WTC11 (cell line): ENCODE measurements at regions not wholly inside any gene's neighbourhood (a gene's known extent, or its start where the extent isn't known, plus 50 kb on each side); places are given as distances from the start of the nearest gene placed in this dataset.
"Not testable (repeated sequence)": the region's sequence is repeated elsewhere in the genome, so short reads cannot be mapped to it uniquely, and the experiment has no call there.

Source experiments
- ATAC-seq: fragments of 200-7000 bp; cut with Tn5 transposase; 2 replicates; pipeline ENCODE4 v1.10.0; 2021; ENCODE audit warnings: mild to moderate bottlenecking, moderate library complexity
- CTCF ChIA-PET: fragments of 300-600 bp; sonication (Branson Sonifier 250); formaldehyde crosslinking; loops from one replicate; lab custom pipeline; 2021; ENCODE audit warnings: antibody characterized with exemption; lab: Charles Lee
- POLR2A ChIA-PET: fragments of 350-600 bp; sonication (Branson Sonifier 250); formaldehyde crosslinking; loops from one replicate; lab custom pipeline; 2021; ENCODE audit warnings: antibody characterized with exemption; lab: Charles Lee
- DNase-seq: peaks from one replicate; pipeline ENCODE4 v3.0.0; 2021; ENCODE audit warnings: low spot score
- H3K27ac Mint-ChIP-seq: 2 replicates; pipeline ENCODE4 v1.8.0; 2021; ENCODE audit warnings: mixed read lengths
- H3K27me3 Mint-ChIP-seq: 2 replicates; pipeline ENCODE4 v1.8.0; 2021; ENCODE audit warnings: low read depth, mild to moderate bottlenecking, moderate library complexity, mixed read lengths
- H3K36me3 Mint-ChIP-seq: 2 replicates; pipeline ENCODE4 v1.8.0; 2021; ENCODE audit warnings: mixed read lengths
- H3K4me1 Mint-ChIP-seq: 2 replicates; pipeline ENCODE4 v1.8.0; 2022; ENCODE audit warnings: mixed read lengths
- H3K4me3 Mint-ChIP-seq: 2 replicates; pipeline ENCODE4 v1.8.0; 2021; ENCODE audit warnings: mild to moderate bottlenecking, moderate library complexity, mixed read lengths
- H3K9me3 Mint-ChIP-seq: 2 replicates; pipeline ENCODE4 v1.8.0; 2021; ENCODE audit warnings: mixed read lengths
- CDX4 ChIP-seq: fragments of 250-450 bp; sonication (Bioruptor Pico); IDR thresholded peaks from 2 replicates; pipeline ENCODE4 v1.9.0; 2021; ENCODE audit warnings: moderate library complexity, mild to moderate bottlenecking, inconsistent platforms, borderline replicate concordance
- E2F1 ChIP-seq: sonication (generic); formaldehyde crosslinking; IDR thresholded peaks from 2 replicates; pipeline ENCODE4 v1.8.0; 2022; ENCODE audit warnings: mild to moderate bottlenecking, missing genetic modification reagents
- ELF4 ChIP-seq: sonication (generic); formaldehyde crosslinking; IDR thresholded peaks from 2 replicates; pipeline ENCODE4 v1.8.1; 2022; ENCODE audit warnings: low read depth, mild to moderate bottlenecking, moderate library complexity, missing genetic modification reagents
- ESRRA ChIP-seq: sonication (generic); formaldehyde crosslinking; IDR thresholded peaks from 2 replicates; pipeline ENCODE4 v1.8.1; 2022; ENCODE audit warnings: mild to moderate bottlenecking, missing genetic modification reagents, borderline replicate concordance
- IRF1 ChIP-seq: sonication (generic); formaldehyde crosslinking; IDR thresholded peaks from 2 replicates; pipeline ENCODE4 v1.8.0; 2023; ENCODE audit warnings: missing genetic modification reagents
- JUN ChIP-seq: sonication (generic); formaldehyde crosslinking; IDR thresholded peaks from 2 replicates; pipeline ENCODE4 v1.8.0; 2023; ENCODE audit warnings: mild to moderate bottlenecking, missing genetic modification reagents
- PRRX2 ChIP-seq: fragments of 250-450 bp; sonication (Bioruptor Pico); IDR thresholded peaks from 2 replicates; pipeline ENCODE4 v1.8.0; 2021; ENCODE audit warnings: mild to moderate bottlenecking
- TCF7 ChIP-seq: sonication (generic); formaldehyde crosslinking; IDR thresholded peaks from 2 replicates; pipeline ENCODE4 v1.8.0; 2022; ENCODE audit warnings: mild to moderate bottlenecking, low read depth, missing genetic modification reagents, moderate library complexity
- TEAD1 ChIP-seq: sonication (generic); formaldehyde crosslinking; IDR thresholded peaks from 2 replicates; pipeline ENCODE4 v1.8.0; 2022; ENCODE audit warnings: mild to moderate bottlenecking, missing genetic modification reagents
- ZNF121 ChIP-seq: sonication (generic); formaldehyde crosslinking; IDR thresholded peaks from 2 replicates; pipeline ENCODE4 v1.8.0; 2023; ENCODE audit warnings: missing genetic modification reagents
- ZNF416 ChIP-seq: fragments of 250-450 bp; sonication (Bioruptor Pico); IDR thresholded peaks from 2 replicates; pipeline ENCODE4 v1.9.0; 2021; ENCODE audit warnings: mild to moderate bottlenecking, inconsistent platforms
- ZNF425 ChIP-seq: fragments of 250-450 bp; sonication (Bioruptor Pico); conservative IDR thresholded peaks from 2 replicates; pipeline ENCODE4 v1.9.0; 2021; ENCODE audit warnings: mild to moderate bottlenecking

GRCh38 chr2:31811482-31811881 lies 199.3 kb downstream of the MEMO1 start:
- no peak for DNase-seq
- TF ChIP-seq JUN, result no peak
- Mint-ChIP-seq H3K27ac (no peak overlapping the region), H3K27me3 (no peaks in the 10 kb centered on the region), H3K4me1 (peaks cover 13% of the 10 kb centered on the region), H3K4me3 (no peak overlapping the region), H3K9me3 (peaks cover 5% of the 10 kb centered on the region), H3K36me3 (no peaks in the 10 kb centered on the region)
- CTCF ChIA-PET, result no interaction called here
- POLR2A ChIA-PET, result no interaction called here
- ATAC-seq, result no peak

GRCh38 chr2:31810200-31810917 lies 200.4 kb downstream of the MEMO1 start:
- Mint-ChIP-seq H3K9me3 (peaks cover 5% of the 10 kb centered on the region), H3K36me3 (no peaks in the 10 kb centered on the region), H3K4me1 (peaks cover 13% of the 10 kb centered on the region), H3K4me3 (no peak overlapping the region), H3K27ac (no peak overlapping the region)
- CTCF ChIA-PET, result no interaction called here
- ATAC-seq, result no peak
- TF ChIP-seq ZNF121 (CRISPR knock-in tag), result no peak
- TF ChIP-seq, all 79 proteins: peak for 0
- DNase-seq, result no peak
- no peaks in the 10 kb centered on the region for H3K27me3 Mint-ChIP-seq
- POLR2A ChIA-PET, result no interaction called here

GRCh38 chr2:31805688-31806087 lies 205.1 kb downstream of the MEMO1 start:
- Mint-ChIP-seq H3K4me1 (peaks cover 6% of the 10 kb centered on the region), H3K27me3 (peaks cover 3% of the 10 kb centered on the region; the same call in 1 of the 2 replicates), H3K27ac (peak overlapping the region; percentile 58; the same call in 1 of the 2 replicates), H3K36me3 (no peaks in the 10 kb centered on the region), H3K9me3 (no peaks in the 10 kb centered on the region), H3K4me3 (no peak overlapping the region)
- CTCF ChIA-PET, result no interaction called here
- no peak for TF ChIP-seq IRF1 (CRISPR knock-in tag)
- no peak for TF ChIP-seq PRRX2 (CRISPR knock-in tag)
- no peak for TF ChIP-seq ZNF425 (CRISPR knock-in tag)
- no peak for TF ChIP-seq E2F1 (CRISPR knock-in tag)
- TF ChIP-seq ZNF416 (CRISPR knock-in tag), result no peak
- no peak for TF ChIP-seq ELF4 (CRISPR knock-in tag)
- no peak for TF ChIP-seq ESRRA (CRISPR knock-in tag)
- no peak for TF ChIP-seq TEAD1 (CRISPR knock-in tag)
- no peak for TF ChIP-seq TCF7
- POLR2A ChIA-PET, result no interaction called here
- DNase-seq (no peak), ATAC-seq (no peak)

GRCh38 chr2:31803481-31804153 lies 207.2 kb downstream of the MEMO1 start:
- peaks cover 16% of the 10 kb centered on the region for H3K9me3 Mint-ChIP-seq
- H3K4me3 Mint-ChIP-seq, H3K36me3 Mint-ChIP-seq, H3K27ac Mint-ChIP-seq, H3K27me3 Mint-ChIP-seq, POLR2A ChIA-PET, H3K4me1 Mint-ChIP-seq: not testable (repeated sequence)
- ATAC-seq, result peak; percentile 58
- CTCF ChIA-PET, result interaction anchor here (0.6 to 1.1 kb wide), 3 partner anchors 78 to 196 kb away, joined by 3 to 4 read pairs (median 3); no protein-coding TSS in a partner anchor
- peak; percentile 34 for DNase-seq

GRCh38 chr2:31802711-31803110 lies 208.1 kb downstream of the MEMO1 start:
- POLR2A ChIA-PET, result no interaction called here
- peaks cover 6% of the 10 kb centered on the region for H3K36me3 Mint-ChIP-seq
- CTCF ChIA-PET, result no interaction called here
- H3K4me1 Mint-ChIP-seq, result peaks cover 15% of the 10 kb centered on the region
- H3K27ac Mint-ChIP-seq, result 0 out of 2 replicates have a peak overlapping the region, but pooled peaks have one; percentile 13
- ATAC-seq (no peak), DNase-seq (no peak)
- H3K27me3 Mint-ChIP-seq, result peaks cover 3% of the 10 kb centered on the region; the same call in 1 of the 2 replicates
- H3K9me3 Mint-ChIP-seq, result peaks cover 23% of the 10 kb centered on the region
- no peak overlapping the region for H3K4me3 Mint-ChIP-seq
- TF ChIP-seq CDX4 (CRISPR knock-in tag) (no peak), ELF4 (CRISPR knock-in tag) (no peak)

GRCh38 chr2:31799282-31799681 lies 211.5 kb downstream of the MEMO1 start:
- H3K4me3 Mint-ChIP-seq, H3K27ac Mint-ChIP-seq, ATAC-seq, H3K27me3 Mint-ChIP-seq, POLR2A ChIA-PET, DNase-seq, CTCF ChIA-PET: not testable (repeated sequence)
- Mint-ChIP-seq H3K9me3 (peaks cover 52% of the 10 kb centered on the region), H3K36me3 (peaks cover 31% of the 10 kb centered on the region), H3K4me1 (peaks cover 20% of the 10 kb centered on the region)
